Prostate gland (tissue), 2 donors: ENCODE measurements at regions not wholly inside any gene's neighbourhood (a gene's known extent, or its start where the extent isn't known, plus 50 kb on each side); places are given as distances from the start of the nearest gene placed in this dataset.

Experiments
- CTCF ChIP-seq, 4 experiments: fragments of 200-600 bp in 2 of 4; fragments of 450-650 bp in 2 of 4; sonication (generic) in 2 of 4; IDR thresholded peaks; 1 replicate in 3 of 4; 2 replicates in 1 of 4; pipeline ENCODE4 v1.5.1; 2016 to 2019; ENCODE audit warnings: antibody characterized with exemption in 4 of 4, mild to moderate bottlenecking in 2 of 4, moderate library complexity in 2 of 4
- POLR2A ChIP-seq: fragments of 450-650 bp; IDR thresholded peaks from one replicate; pipeline ENCODE4 v1.6.1; 2016; ENCODE audit warnings: antibody characterized with exemption, mild to moderate bottlenecking

GRCh38 chr4:3667258-3667657 is 98.9 kb upstream of the ADRA2C start:
- TF ChIP-seq POLR2A, result no peak
- no peak for TF ChIP-seq CTCF (IDR thresholded peaks at IDR 0.05)
